HFFc6 (cell line): ENCODE measurements at regions not wholly inside any gene's neighbourhood (a gene's known extent, or its start where the extent isn't known, plus 50 kb on each side); places are given as distances from the start of the nearest gene placed in this dataset.
"Not testable (repeated sequence)": the region's sequence is repeated elsewhere in the genome, so short reads cannot be mapped to it uniquely, and the experiment has no call there.

Experiments
- DNase-seq: peaks from one replicate; pipeline ENCODE4 v3.0.0-alpha.2; 2018
- H3K27ac Mint-ChIP-seq: 2 replicates; pipeline ENCODE4 v1.8.0; 2020; ENCODE audit warnings: mild to moderate bottlenecking, mixed read lengths
- H3K27me3 Mint-ChIP-seq: 2 replicates; pipeline ENCODE4 v1.8.0; 2021; ENCODE audit warnings: mild to moderate bottlenecking, moderate library complexity, mixed read lengths; ENCODE audit not compliant: insufficient read depth
- H3K36me3 Mint-ChIP-seq: 2 replicates; pipeline ENCODE4 v1.8.0; 2021; ENCODE audit warnings: low read depth, mixed read lengths
- H3K4me1 Mint-ChIP-seq: 2 replicates; pipeline ENCODE4 v1.8.0; 2020; ENCODE audit warnings: low read depth, mixed read lengths
- H3K4me3 Mint-ChIP-seq: 2 replicates; pipeline ENCODE4 v1.8.0; 2020; ENCODE audit warnings: mild to moderate bottlenecking, moderate library complexity, mixed read lengths
- H3K9me3 Mint-ChIP-seq: 2 replicates; pipeline ENCODE4 v1.8.0; 2020; ENCODE audit warnings: mild to moderate bottlenecking, mixed read lengths
- TF ChIP-seq, protein P1 (sequence below): fragments of 200-600 bp; sonication (generic); IDR thresholded peaks from 2 replicates; pipeline ENCODE4 v1.5.0; 2021; ENCODE audit warnings: antibody characterized with exemption, mild to moderate bottlenecking

- TF ChIP-seq, protein P1, sequence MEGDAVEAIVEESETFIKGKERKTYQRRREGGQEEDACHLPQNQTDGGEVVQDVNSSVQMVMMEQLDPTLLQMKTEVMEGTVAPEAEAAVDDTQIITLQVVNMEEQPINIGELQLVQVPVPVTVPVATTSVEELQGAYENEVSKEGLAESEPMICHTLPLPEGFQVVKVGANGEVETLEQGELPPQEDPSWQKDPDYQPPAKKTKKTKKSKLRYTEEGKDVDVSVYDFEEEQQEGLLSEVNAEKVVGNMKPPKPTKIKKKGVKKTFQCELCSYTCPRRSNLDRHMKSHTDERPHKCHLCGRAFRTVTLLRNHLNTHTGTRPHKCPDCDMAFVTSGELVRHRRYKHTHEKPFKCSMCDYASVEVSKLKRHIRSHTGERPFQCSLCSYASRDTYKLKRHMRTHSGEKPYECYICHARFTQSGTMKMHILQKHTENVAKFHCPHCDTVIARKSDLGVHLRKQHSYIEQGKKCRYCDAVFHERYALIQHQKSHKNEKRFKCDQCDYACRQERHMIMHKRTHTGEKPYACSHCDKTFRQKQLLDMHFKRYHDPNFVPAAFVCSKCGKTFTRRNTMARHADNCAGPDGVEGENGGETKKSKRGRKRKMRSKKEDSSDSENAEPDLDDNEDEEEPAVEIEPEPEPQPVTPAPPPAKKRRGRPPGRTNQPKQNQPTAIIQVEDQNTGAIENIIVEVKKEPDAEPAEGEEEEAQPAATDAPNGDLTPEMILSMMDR: no peak
- Mint-ChIP-seq H3K9me3 (no peaks in the 10 kb centered on the region), H3K4me3 (no peak overlapping the region), H3K36me3 (no peaks in the 10 kb centered on the region), H3K4me1 (no peaks in the 10 kb centered on the region), H3K27ac (no peak overlapping the region), H3K27me3 (peaks cover 47% of the 10 kb centered on the region)
- no peak for DNase-seq
Observed at GRCh38 chr10:118811675-118812392, 57.1 kb upstream of the CACUL1 start.

- Mint-ChIP-seq H3K36me3 (no peaks in the 10 kb centered on the region), H3K4me1 (no peaks in the 10 kb centered on the region), H3K9me3 (no peaks in the 10 kb centered on the region), H3K4me3 (no peak overlapping the region), H3K27me3 (peaks cover 47% of the 10 kb centered on the region), H3K27ac (no peak overlapping the region)
- TF ChIP-seq, protein P1: no peak
- DNase-seq: no peak
Observed at GRCh38 chr10:118812393-118812740, 57.6 kb upstream of the CACUL1 start.

- not testable (repeated sequence) for H3K4me1 Mint-ChIP-seq, H3K4me3 Mint-ChIP-seq, DNase-seq, H3K27ac Mint-ChIP-seq, H3K36me3 Mint-ChIP-seq, H3K9me3 Mint-ChIP-seq
- H3K27me3 Mint-ChIP-seq: peaks cover 42% of the 10 kb centered on the region
Observed at GRCh38 chr10:118813001-118813400, 58.2 kb upstream of the CACUL1 start.

DNA sequence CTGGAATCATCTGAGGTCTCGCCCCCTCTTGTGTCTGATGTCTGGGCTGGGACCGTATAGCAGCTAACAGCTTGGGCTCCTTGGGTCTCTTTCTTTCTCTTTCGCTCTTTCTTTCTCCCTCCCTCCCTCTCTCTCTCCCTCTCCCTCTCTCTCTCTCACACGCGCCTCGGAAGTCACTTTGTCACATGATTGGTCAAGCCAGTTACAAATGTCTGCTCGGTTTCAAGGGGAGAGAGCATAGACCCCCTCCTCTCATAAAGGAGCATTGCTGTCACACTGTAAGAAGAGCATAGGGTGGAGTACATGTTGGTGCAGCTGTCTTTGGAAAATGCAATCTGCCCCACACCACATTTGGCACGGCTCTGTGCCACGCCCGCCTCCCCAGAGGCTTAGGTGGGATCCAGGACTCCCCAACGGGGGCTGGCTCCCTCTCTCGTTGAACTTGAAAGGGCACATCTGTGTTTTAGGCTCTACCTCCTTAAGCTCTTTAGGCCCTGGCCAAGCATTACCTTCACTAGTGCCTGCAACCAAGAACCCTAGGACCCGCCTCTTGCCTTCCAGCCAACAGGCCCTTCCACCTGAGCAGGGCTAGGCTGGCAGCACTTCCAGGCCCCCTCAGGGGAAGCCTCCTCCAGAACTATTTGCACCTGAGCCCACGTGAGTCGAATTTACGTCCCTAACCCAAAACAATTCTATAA is 61.9 kb upstream of the CACUL1 start:
- H3K9me3 Mint-ChIP-seq: no peaks in the 10 kb centered on the region
- TF ChIP-seq, protein P1: no peak
- H3K4me3 Mint-ChIP-seq: no peak overlapping the region
- no peaks in the 10 kb centered on the region for H3K4me1 Mint-ChIP-seq
- DNase-seq: no peak
- no peaks in the 10 kb centered on the region for H3K36me3 Mint-ChIP-seq
- no peak overlapping the region for H3K27ac Mint-ChIP-seq
- H3K27me3 Mint-ChIP-seq: peaks cover 24% of the 10 kb centered on the region

- H3K27me3 Mint-ChIP-seq: peaks cover 22% of the 10 kb centered on the region
- DNase-seq: no peak
- H3K36me3 Mint-ChIP-seq: no peaks in the 10 kb centered on the region
- no peaks in the 10 kb centered on the region for H3K9me3 Mint-ChIP-seq
- H3K4me1 Mint-ChIP-seq: no peaks in the 10 kb centered on the region
- H3K27ac Mint-ChIP-seq: no peak overlapping the region
- no peak overlapping the region for H3K4me3 Mint-ChIP-seq
- TF ChIP-seq, protein P1: no peak
Observed at GRCh38 chr10:118817328-118818068, 62.7 kb upstream of the CACUL1 start.
